SK-N-SH (cell line): ENCODE measurements at regions not wholly inside any gene's neighbourhood (a gene's known extent, or its start where the extent isn't known, plus 50 kb on each side); places are given as distances from the start of the nearest gene placed in this dataset.

ENCODE experiments used
- CTCF ChIA-PET: fragments of 300-600, 350-600 bp; formaldehyde crosslinking; extraction: SDS; loops from one replicate; lab custom pipeline; 2021; lab: Yijun Ruan, JAX
- POLR2A ChIA-PET: fragments of 350-600 bp; sonication (Branson Sonifier 250); formaldehyde crosslinking; extraction: SDS; loops from one replicate; lab custom pipeline; 2020; ENCODE audit warnings: antibody characterized with exemption, inconsistent platforms; lab: Yijun Ruan, JAX
- DNase-seq: peaks from one replicate; pipeline ENCODE4 v3.0.0; 2012
- H2AFZ ChIP-seq: fragments of 200-600 bp; sonication (generic); 2 replicates; pipeline ENCODE4 v1.8.1; 2016; ENCODE audit warnings: antibody characterized with exemption, mild to moderate bottlenecking, low read depth
- H3F3A ChIP-seq: fragments of 200-600 bp; sonication (generic); replicated peaks from 2 replicates; pipeline ENCODE3; 2016; ENCODE audit warnings: antibody characterized with exemption, mild to moderate bottlenecking; ENCODE audit not compliant: insufficient read depth
- H3K27ac ChIP-seq, 2 experiments: fragments of 200-500 bp in 1 of 2; fragments of 200-600 bp in 1 of 2; sonication (Bioruptor generic) in 1 of 2; sonication (generic), shearing (Covaris generic) in 1 of 2; 2 replicates each; pipeline versions ENCODE4 v1.5.1 to v1.6.1; 2014 to 2016; ENCODE audit warnings: low read depth in 2 of 2, inconsistent platforms in 1 of 2, low read length in 1 of 2, mild to moderate bottlenecking in 1 of 2, mixed read lengths in 1 of 2
- H3K27me3 ChIP-seq: fragments of 200-600 bp; sonication (generic), shearing (Covaris generic); 2 replicates; pipeline ENCODE4 v1.6.1; 2016; ENCODE audit warnings: mixed run types; ENCODE audit not compliant: insufficient read depth
- H3K36me3 ChIP-seq, 2 experiments: fragments of 200-500 bp in 1 of 2; fragments of 200-600 bp in 1 of 2; sonication (Bioruptor generic) in 1 of 2; sonication (generic) in 1 of 2; replicated peaks in 1 of 2; 2 replicates each; pipeline versions ENCODE3 to v1.5.1; 2014 to 2016; ENCODE audit warnings: low read length in 1 of 2, mild to moderate bottlenecking in 1 of 2; ENCODE audit not compliant: insufficient read depth in 2 of 2, control insufficient read depth in 1 of 2
- H3K4me1 ChIP-seq, 2 experiments: fragments of 200-500 bp in 1 of 2; fragments of 200-600 bp in 1 of 2; sonication (Bioruptor generic) in 1 of 2; sonication (generic), shearing (Covaris generic) in 1 of 2; 2 replicates each; pipeline versions ENCODE4 v1.5.1 to v1.6.1; 2014 to 2016; ENCODE audit warnings: low read depth in 1 of 2, low read length in 1 of 2, mixed run types in 1 of 2; ENCODE audit not compliant: insufficient read depth in 2 of 2, control insufficient read depth in 1 of 2
- H3K4me2 ChIP-seq: fragments of 200-600 bp; sonication (generic), shearing (Covaris generic); 2 replicates; pipeline ENCODE4 v1.6.1; 2017; ENCODE audit warnings: mixed run types
- H3K4me3 ChIP-seq, 2 experiments: fragments of 200-500 bp in 1 of 2; fragments of 200-600 bp in 1 of 2; sonication (Bioruptor generic) in 1 of 2; sonication (generic), shearing (Covaris generic) in 1 of 2; 2 replicates each; pipeline versions ENCODE4 v1.5.1 to v1.8.1; 2014 to 2016; ENCODE audit warnings: low read depth in 2 of 2, inconsistent platforms in 1 of 2, low read length in 1 of 2, mild to moderate bottlenecking in 1 of 2, mixed read lengths in 1 of 2, moderate library complexity in 1 of 2
- H3K79me2 ChIP-seq: fragments of 200-600 bp; sonication (generic); 2 replicates; pipeline ENCODE4 v1.8.1; 2017; ENCODE audit warnings: mild to moderate bottlenecking; ENCODE audit not compliant: insufficient read depth
- H3K9ac ChIP-seq: fragments of 200-600 bp; sonication (generic); 2 replicates; pipeline ENCODE4 v1.6.1; 2017; ENCODE audit warnings: mixed run types
- H3K9me2 ChIP-seq: fragments of 200-600 bp; sonication (generic); 2 replicates; pipeline ENCODE4 v1.6.1; 2017; ENCODE audit warnings: mixed run types
- H3K9me3 ChIP-seq: fragments of 200-600 bp; sonication (generic); 2 replicates; pipeline ENCODE4 v1.6.1; 2017; ENCODE audit warnings: mixed run types, mild to moderate bottlenecking, moderate library complexity
- H4K20me1 ChIP-seq: fragments of 200-600 bp; sonication (generic); 2 replicates; pipeline ENCODE4 v1.6.1; 2017; ENCODE audit warnings: mild to moderate bottlenecking, mixed run types; ENCODE audit not compliant: insufficient read depth
- CHD2 ChIP-seq: fragments of 150-350 bp; IDR thresholded peaks from 2 replicates; pipeline ENCODE4 v1.6.1; 2018; ENCODE audit warnings: low read length; ENCODE audit not compliant: partially characterized antibody
- EP300 ChIP-seq, 2 experiments: IDR thresholded peaks; 2 replicates each; pipeline versions ENCODE4 v1.4.0 to v1.6.1; 2012; ENCODE audit warnings: borderline replicate concordance in 1 of 2, low read depth in 1 of 2, low read length in 1 of 2
- EZH2phosphoT487 ChIP-seq: fragments of 200-600 bp; sonication (generic); IDR thresholded peaks from 2 replicates; pipeline ENCODE4 v1.6.1; 2017; ENCODE audit warnings: low read depth, mixed run types, mild to moderate bottlenecking, antibody characterized with exemption, moderate library complexity, borderline replicate concordance
- FOSL2 ChIP-seq: IDR thresholded peaks from 2 replicates; pipeline ENCODE4 v1.4.0; 2012; ENCODE audit warnings: low read depth, mild to moderate bottlenecking, moderate library complexity, borderline replicate concordance
- GABPA ChIP-seq: IDR thresholded peaks from 2 replicates; pipeline ENCODE4 v1.4.0; 2012; ENCODE audit warnings: low read depth, mild to moderate bottlenecking
- IRF3 ChIP-seq: fragments of 150-350 bp; IDR thresholded peaks from 2 replicates; pipeline ENCODE4 v1.6.1; 2016; ENCODE audit warnings: mild to moderate bottlenecking, low read depth, low read length
- MEF2A ChIP-seq: IDR thresholded peaks from 2 replicates; pipeline ENCODE4 v1.4.0; 2012; ENCODE audit warnings: low read depth, borderline replicate concordance
- MXI1 ChIP-seq: IDR thresholded peaks from 2 replicates; pipeline ENCODE4 v1.6.1; 2012; ENCODE audit warnings: mild to moderate bottlenecking, low read depth, low read length, improper control_type of control experiment
- POLR2AphosphoS5 ChIP-seq: IDR thresholded peaks from 2 replicates; pipeline ENCODE4 v1.6.1; 2012; ENCODE audit warnings: low read depth, low read length
- RXRA ChIP-seq: IDR thresholded peaks from 2 replicates; pipeline ENCODE4 v1.4.0; 2012; ENCODE audit warnings: low read depth, mild to moderate bottlenecking, borderline replicate concordance
- SMC3 ChIP-seq: IDR thresholded peaks from 2 replicates; pipeline ENCODE4 v1.6.1; 2012; ENCODE audit warnings: low read depth, low read length, improper control_type of control experiment
- TAF1 ChIP-seq: IDR thresholded peaks from 2 replicates; pipeline ENCODE4 v1.6.1; 2012; ENCODE audit warnings: low read depth, mild to moderate bottlenecking, low read length, moderate library complexity, borderline replicate concordance
- TCF12 ChIP-seq: IDR thresholded peaks from 2 replicates; pipeline ENCODE4 v1.4.0; 2012
- USF1 ChIP-seq: IDR thresholded peaks from 2 replicates; pipeline ENCODE4 v1.4.0; 2012; ENCODE audit warnings: low read depth, borderline replicate concordance
- YY1 ChIP-seq: IDR thresholded peaks from 2 replicates; pipeline ENCODE4 v1.4.0; 2012; ENCODE audit warnings: low read depth, mild to moderate bottlenecking
- WGBS: methylation state at CpG from one replicate; pipeline ENCODE4 v1.1.6; 2017; ENCODE audit warnings: low lambda C conversion rate; 5-methylcytosine and 5-hydroxymethylcytosine counted together
- TF ChIP-seq, protein P1 (sequence below): fragments of 200-600 bp; sonication (generic); IDR thresholded peaks from 2 replicates; pipeline ENCODE4 v1.6.1; 2017; ENCODE audit warnings: antibody characterized with exemption, mild to moderate bottlenecking, moderate library complexity

- no peaks in the 10 kb centered on the region for H3F3A ChIP-seq
- H4K20me1 ChIP-seq = no peaks in the 10 kb centered on the region
- H3K9me3 ChIP-seq = no peaks in the 10 kb centered on the region
- no peaks in the 10 kb centered on the region for H3K4me1 ChIP-seq
- WGBS = 31% methylated on average over 6 of the region's 6 CpGs
- 0 out of 4 replicates have a peak overlapping the region, but pooled peaks of 1 of the 2 experiments have one; percentile 6 for H3K4me3 ChIP-seq
- ChIA-PET POLR2A (no interaction called here), CTCF (interaction anchor here (1.4 kb wide), 1 partner anchor 79 kb away, joined by 3 read pairs; no protein-coding TSS in a partner anchor)
- H3K27ac ChIP-seq = no peak overlapping the region
- H2AFZ ChIP-seq = no peak overlapping the region
- DNase-seq = no peak
- H3K9ac ChIP-seq = no peak overlapping the region
- no peaks in the 10 kb centered on the region; the same call in 1 of the 2 replicates for H3K9me2 ChIP-seq
- no peaks in the 10 kb centered on the region for H3K79me2 ChIP-seq
- peaks cover 4% of the 10 kb centered on the region; the same call in 1 of the 2 replicates for H3K27me3 ChIP-seq
- H3K4me2 ChIP-seq = no peak overlapping the region
- H3K36me3 ChIP-seq = no peaks in the 10 kb centered on the region
- TF ChIP-seq MEF2A (no peak), GABPA (no peak), MXI1 (no peak), RXRA (no peak), EZH2phosphoT487 (no peak), TCF12 (no peak), SMC3 (no peak), FOSL2 (no peak), IRF3 (no peak), YY1 (no peak)
These were observed 198.5 kb upstream of the EGFLAM start for GRCh38 chr5:38059876-38060275.

DNA sequence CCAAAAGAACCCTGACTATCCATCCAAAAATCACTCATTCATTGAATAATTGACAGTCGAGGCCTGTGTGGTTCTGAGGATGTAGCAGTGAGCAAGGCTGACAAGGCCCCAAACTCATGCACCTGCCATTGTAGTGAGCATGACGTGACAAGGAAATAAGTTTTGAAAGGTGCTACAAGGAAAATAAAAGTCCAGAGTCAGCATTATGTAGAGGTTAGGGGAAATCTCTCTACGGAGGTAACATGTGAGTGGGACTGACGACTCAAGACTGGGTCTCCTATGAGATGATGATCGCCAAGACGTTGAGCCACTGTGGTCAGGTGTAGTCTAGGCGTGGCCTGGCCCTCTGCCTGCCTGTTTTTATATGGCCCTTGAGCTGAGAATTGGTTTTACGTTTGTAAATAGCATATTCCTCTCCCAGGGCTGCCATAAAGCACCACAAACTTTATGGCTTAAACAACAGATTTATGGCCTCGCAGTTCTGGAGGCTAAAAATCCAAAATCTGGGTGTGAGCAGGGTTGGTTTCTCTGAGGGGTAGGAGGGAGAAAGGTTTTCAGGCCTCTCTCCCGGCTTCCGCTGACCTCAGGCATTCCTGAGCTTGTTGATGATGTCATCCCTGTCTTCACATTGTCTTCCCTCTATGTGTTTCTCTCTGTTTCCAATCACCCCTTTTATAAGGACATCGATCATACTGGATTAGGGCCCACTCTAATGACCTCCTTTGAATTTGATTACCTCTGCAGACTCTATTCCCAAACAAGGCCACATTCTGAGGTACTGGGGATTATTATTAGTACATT, 206.4 kb upstream of the EGFLAM start:
- no peaks in the 10 kb centered on the region for H3K79me2 ChIP-seq
- no peaks in the 10 kb centered on the region for H4K20me1 ChIP-seq
- H3F3A ChIP-seq = no peaks in the 10 kb centered on the region
- DNase-seq = no peak
- H3K27ac ChIP-seq = no peak overlapping the region
- no peaks in the 10 kb centered on the region for H3K4me1 ChIP-seq
- no peak overlapping the region for H3K4me3 ChIP-seq
- H2AFZ ChIP-seq = no peak overlapping the region
- no peak for TF ChIP-seq CHD2
- no peak for TF ChIP-seq EP300 (IDR thresholded peaks at IDR 0.05; ENCODE audit: borderline replicate concordance in 1 of 2, low read depth in 1 of 2, low read length in 1 of 2)
- TF ChIP-seq TAF1 = no peak
- TF ChIP-seq YY1 = no peak
- no peak for TF ChIP-seq POLR2AphosphoS5
- TF ChIP-seq TCF12 = no peak
- TF ChIP-seq, protein P1, sequence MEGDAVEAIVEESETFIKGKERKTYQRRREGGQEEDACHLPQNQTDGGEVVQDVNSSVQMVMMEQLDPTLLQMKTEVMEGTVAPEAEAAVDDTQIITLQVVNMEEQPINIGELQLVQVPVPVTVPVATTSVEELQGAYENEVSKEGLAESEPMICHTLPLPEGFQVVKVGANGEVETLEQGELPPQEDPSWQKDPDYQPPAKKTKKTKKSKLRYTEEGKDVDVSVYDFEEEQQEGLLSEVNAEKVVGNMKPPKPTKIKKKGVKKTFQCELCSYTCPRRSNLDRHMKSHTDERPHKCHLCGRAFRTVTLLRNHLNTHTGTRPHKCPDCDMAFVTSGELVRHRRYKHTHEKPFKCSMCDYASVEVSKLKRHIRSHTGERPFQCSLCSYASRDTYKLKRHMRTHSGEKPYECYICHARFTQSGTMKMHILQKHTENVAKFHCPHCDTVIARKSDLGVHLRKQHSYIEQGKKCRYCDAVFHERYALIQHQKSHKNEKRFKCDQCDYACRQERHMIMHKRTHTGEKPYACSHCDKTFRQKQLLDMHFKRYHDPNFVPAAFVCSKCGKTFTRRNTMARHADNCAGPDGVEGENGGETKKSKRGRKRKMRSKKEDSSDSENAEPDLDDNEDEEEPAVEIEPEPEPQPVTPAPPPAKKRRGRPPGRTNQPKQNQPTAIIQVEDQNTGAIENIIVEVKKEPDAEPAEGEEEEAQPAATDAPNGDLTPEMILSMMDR = no peak
- TF ChIP-seq EZH2phosphoT487 = no peak
- no peak for TF ChIP-seq USF1
- H3K9me3 ChIP-seq = no peaks in the 10 kb centered on the region
- H3K27me3 ChIP-seq = peaks cover 14% of the 10 kb centered on the region; the same call in 1 of the 2 replicates
- CTCF ChIA-PET = no interaction called here
- WGBS = 16% methylated on average over 12 of the region's 12 CpGs
- H3K36me3 ChIP-seq = no peaks in the 10 kb centered on the region
- H3K9me2 ChIP-seq = no peaks in the 10 kb centered on the region
- POLR2A ChIA-PET = no interaction called here
- H3K4me2 ChIP-seq = no peak overlapping the region
- H3K9ac ChIP-seq = no peak overlapping the region
